Mucosa of rectum (tissue), 2 donors: ENCODE measurements at regions not wholly inside any gene's neighbourhood (a gene's known extent, or its start where the extent isn't known, plus 50 kb on each side); places are given as distances from the start of the nearest gene placed in this dataset.

Experiments used
- H3K27ac ChIP-seq, 2 donors: one replicate each; pipeline ENCODE4 v1.7.0; 2013; ENCODE audit warnings: inconsistent platforms in 2 of 2, low read depth in 2 of 2, low read length in 2 of 2
- H3K27me3 ChIP-seq, 2 donors: one replicate each; pipeline ENCODE4 v1.7.0; 2013; ENCODE audit warnings: low read length in 2 of 2; ENCODE audit not compliant: control insufficient read depth in 2 of 2, insufficient read depth in 2 of 2
- H3K36me3 ChIP-seq, 2 donors: one replicate each; pipeline ENCODE4 v1.7.0; 2013; ENCODE audit warnings: low read length in 2 of 2; ENCODE audit not compliant: control insufficient read depth in 2 of 2, insufficient read depth in 2 of 2
- H3K4me1 ChIP-seq, 2 donors: one replicate each; pipeline ENCODE4 v1.7.0; 2013; ENCODE audit warnings: low read length in 2 of 2, mild to moderate bottlenecking in 1 of 2; ENCODE audit not compliant: control insufficient read depth in 2 of 2, insufficient read depth in 2 of 2
- H3K4me3 ChIP-seq, 2 donors: one replicate each; pipeline ENCODE4 v1.7.0; 2013; ENCODE audit warnings: low read length in 2 of 2
- H3K9ac ChIP-seq, 2 donors: one replicate each; pipeline ENCODE4 v1.7.0; 2013; ENCODE audit warnings: low read length in 2 of 2, low read depth in 1 of 2, mild to moderate bottlenecking in 1 of 2
- H3K9me3 ChIP-seq, 2 donors: one replicate each; pipeline ENCODE4 v1.7.0; 2013; ENCODE audit warnings: low read length in 2 of 2; ENCODE audit not compliant: control insufficient read depth in 2 of 2
- donor health status: healthy.
- donor health status: Normal muscosa, but diverticular disease.

- H3K9me3 ChIP-seq, result no peaks in the 10 kb centered on the region
- H3K4me1 ChIP-seq, result peaks cover 27 to 50% of the 10 kb centered on the region in 2 donors
- H3K9ac ChIP-seq, result no peak overlapping the region
- peaks cover 6% of the 10 kb centered on the region in 2 donors for H3K36me3 ChIP-seq
- no peaks in the 10 kb centered on the region for H3K27me3 ChIP-seq
- no peak overlapping the region for H3K4me3 ChIP-seq
- H3K27ac ChIP-seq, result no peak overlapping the region
These were observed 333.0 kb downstream of the SEC14L1 start for GRCh38 chr17:77473615-77474226.

- Histone ChIP-seq H3K27ac (no peak overlapping the region), H3K9me3 (no peaks in the 10 kb centered on the region), H3K27me3 (no peaks in the 10 kb centered on the region), H3K4me3 (no peak overlapping the region), H3K4me1 (peaks cover 27 to 50% of the 10 kb centered on the region in 2 donors), H3K36me3 (peaks cover 6% of the 10 kb centered on the region in 2 donors), H3K9ac (no peak overlapping the region)
These were observed 333.7 kb downstream of the SEC14L1 start for GRCh38 chr17:77474292-77474988.

GRCh38 chr17:77475016-77475976, 334.5 kb downstream of the SEC14L1 start:
- H3K36me3 ChIP-seq, result peaks cover 0 to under 1% of the 10 kb centered on the region in 2 donors
- H3K9me3 ChIP-seq, result no peaks in the 10 kb centered on the region
- H3K4me1 ChIP-seq, result peaks cover 27 to 47% of the 10 kb centered on the region in 2 donors
- H3K9ac ChIP-seq, result no peak overlapping the region
- H3K27ac ChIP-seq, result peak overlapping the region in 1 of 2 donors; percentile 19
- H3K27me3 ChIP-seq, result no peaks in the 10 kb centered on the region
- H3K4me3 ChIP-seq, result no peak overlapping the region

- H3K4me3 ChIP-seq, result no peak overlapping the region
- H3K27ac ChIP-seq, result peak overlapping the region in 1 of 2 donors; percentile 56
- no peak overlapping the region for H3K9ac ChIP-seq
- H3K36me3 ChIP-seq, result no peaks in the 10 kb centered on the region
- peaks cover 27 to 41% of the 10 kb centered on the region in 2 donors for H3K4me1 ChIP-seq
- no peaks in the 10 kb centered on the region for H3K27me3 ChIP-seq
- no peaks in the 10 kb centered on the region for H3K9me3 ChIP-seq
These were observed 335.2 kb downstream of the SEC14L1 start for GRCh38 chr17:77476006-77476405.

- H3K4me3 ChIP-seq, result no peak overlapping the region
- H3K27ac ChIP-seq, result peak overlapping the region; percentile 56
- H3K27me3 ChIP-seq, result no peaks in the 10 kb centered on the region
- no peaks in the 10 kb centered on the region for H3K36me3 ChIP-seq
- peaks cover 24 to 38% of the 10 kb centered on the region in 2 donors for H3K4me1 ChIP-seq
- no peaks in the 10 kb centered on the region for H3K9me3 ChIP-seq
- no peak overlapping the region for H3K9ac ChIP-seq
These were observed 335.7 kb downstream of the SEC14L1 start for GRCh38 chr17:77476498-77476897.

- peak overlapping the region; percentile 56 for H3K27ac ChIP-seq
- no peak overlapping the region for H3K4me3 ChIP-seq
- no peak overlapping the region for H3K9ac ChIP-seq
- peaks cover 17 to 36% of the 10 kb centered on the region in 2 donors for H3K4me1 ChIP-seq
- no peaks in the 10 kb centered on the region for H3K27me3 ChIP-seq
- H3K36me3 ChIP-seq, result peaks cover 3 to 4% of the 10 kb centered on the region in 2 donors
- H3K9me3 ChIP-seq, result no peaks in the 10 kb centered on the region
These were observed 336.4 kb downstream of the SEC14L1 start for GRCh38 chr17:77476931-77477805.

GRCh38 chr17:77478281-77478680, 337.5 kb downstream of the SEC14L1 start:
- Histone ChIP-seq H3K9me3 (no peaks in the 10 kb centered on the region), H3K27me3 (no peaks in the 10 kb centered on the region), H3K27ac (peak overlapping the region in 1 of 2 donors; percentile 38), H3K36me3 (peaks cover 13 to 14% of the 10 kb centered on the region in 2 donors), H3K4me1 (peaks cover 12 to 30% of the 10 kb centered on the region in 2 donors), H3K4me3 (no peak overlapping the region), H3K9ac (no peak overlapping the region)

GRCh38 chr17:77478899-77479298, 338.1 kb downstream of the SEC14L1 start:
- H3K4me1 ChIP-seq, result peaks cover 9 to 25% of the 10 kb centered on the region in 2 donors
- no peak overlapping the region for H3K27ac ChIP-seq

GRCh38 chr17:77479372-77480198, 338.8 kb downstream of the SEC14L1 start:
- H3K27ac ChIP-seq, result peak overlapping the region in 1 of 2 donors; percentile 4
- H3K9me3 ChIP-seq, result no peaks in the 10 kb centered on the region
- H3K4me3 ChIP-seq, result no peak overlapping the region
- peaks cover 7 to 18% of the 10 kb centered on the region in 2 donors for H3K4me1 ChIP-seq
- H3K36me3 ChIP-seq, result peaks cover 19 to 23% of the 10 kb centered on the region in 2 donors
- no peaks in the 10 kb centered on the region for H3K27me3 ChIP-seq
- H3K9ac ChIP-seq, result no peak overlapping the region

More at GRCh38 chr17:77478899-77479298, 338.1 kb downstream of the SEC14L1 start:
- no peaks in the 10 kb centered on the region for H3K9me3 ChIP-seq
- peaks cover 19% of the 10 kb centered on the region in 2 donors for H3K36me3 ChIP-seq
- H3K27me3 ChIP-seq, result no peaks in the 10 kb centered on the region
- no peak overlapping the region for H3K9ac ChIP-seq
- no peak overlapping the region for H3K4me3 ChIP-seq
